Hepatocyte (in vitro differentiated cells): ENCODE measurements at regions not wholly inside any gene's neighbourhood (a gene's known extent, or its start where the extent isn't known, plus 50 kb on each side); places are given as distances from the start of the nearest gene placed in this dataset.

Experiments
- CTCF ChIP-seq: fragments of 200-600 bp; sonication (generic); IDR thresholded peaks from 2 replicates; pipeline ENCODE4 v1.5.1; 2016; ENCODE audit warnings: antibody characterized with exemption, mild to moderate bottlenecking; ENCODE audit not compliant: poor library complexity
- EZH2 ChIP-seq: fragments of 200-600 bp; sonication (generic); IDR thresholded peaks from 2 replicates; pipeline ENCODE4 v1.6.1; 2016; ENCODE audit warnings: antibody characterized with exemption, mild to moderate bottlenecking, borderline replicate concordance
- EZH2phosphoT487 ChIP-seq: fragments of 200-600 bp; sonication (generic); IDR thresholded peaks from one replicate; pipeline ENCODE4 v1.6.1; 2018; ENCODE audit warnings: antibody characterized with exemption, mild to moderate bottlenecking, low read depth, moderate library complexity; ENCODE audit not compliant: unreplicated experiment, severe bottlenecking

GRCh38 chr4:179797738-179798137 is 2355.5 kb upstream of the AGA start:
- TF ChIP-seq CTCF (no peak), EZH2phosphoT487 (no peak), EZH2 (no peak)
